GM12892 (cell line): ENCODE measurements at regions not wholly inside any gene's neighbourhood (a gene's known extent, or its start where the extent isn't known, plus 50 kb on each side); places are given as distances from the start of the nearest gene placed in this dataset.

ENCODE experiments used
- POLR2A ChIP-seq: IDR thresholded peaks from 2 replicates; pipeline ENCODE4 v1.6.1; 2011; ENCODE audit warnings: low read depth, low read length, control low read depth
- POLR2AphosphoS5 ChIP-seq: IDR thresholded peaks from 2 replicates; pipeline ENCODE4 v1.6.1; 2011; ENCODE audit warnings: low read depth, low read length, control low read depth
- TAF1 ChIP-seq: IDR thresholded peaks from 2 replicates; pipeline ENCODE4 v1.6.1; 2011; ENCODE audit warnings: low read depth, mild to moderate bottlenecking, control low read depth, low read length, borderline replicate concordance

DNA sequence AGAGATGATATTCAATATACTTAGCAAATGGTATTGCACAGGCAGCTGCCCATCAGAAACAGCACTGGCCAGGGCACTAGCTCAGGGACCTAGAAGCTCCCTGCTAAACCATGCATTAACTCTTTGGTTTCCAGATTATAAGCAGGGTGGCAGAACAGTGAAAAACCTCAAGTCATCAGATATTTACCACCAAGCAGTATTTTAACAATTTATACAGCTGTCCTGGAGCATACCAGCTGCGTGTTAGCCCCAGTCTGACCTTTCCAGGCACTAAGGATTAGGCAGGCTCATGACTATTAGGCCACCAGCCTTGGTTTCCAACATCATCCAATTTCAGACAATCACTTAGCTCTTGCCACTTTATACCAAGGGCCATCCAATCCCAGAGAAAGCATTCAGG lies 326.5 kb downstream of the CAAP1 start:
- TF ChIP-seq POLR2A (no peak), TAF1 (no peak), POLR2AphosphoS5 (no peak)
